ENCODE measurements at regions not wholly inside any gene's neighbourhood (a gene's known extent, or its start where the extent isn't known, plus 50 kb on each side); places are given as distances from the start of the nearest gene placed in this dataset.

DNA sequence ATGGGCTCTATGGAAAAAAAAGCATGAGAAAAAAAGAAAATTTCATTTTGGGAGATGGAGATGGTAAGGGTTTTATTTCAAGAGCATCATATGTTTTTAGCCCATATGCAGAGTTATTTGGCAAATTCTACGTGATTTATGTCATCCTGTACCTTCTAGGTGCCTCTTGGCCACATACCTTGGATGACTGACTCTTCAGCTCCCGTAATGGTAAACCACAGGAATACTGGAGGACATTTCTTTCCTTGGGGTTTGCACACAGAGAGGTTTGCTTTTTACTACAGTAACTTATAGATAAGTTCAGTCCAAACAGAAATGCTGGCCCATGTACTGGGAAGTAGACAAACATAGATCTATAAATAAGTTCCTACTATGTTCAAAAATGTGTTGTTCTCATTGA, 132.2 kb downstream of the SH3BGRL2 start:
- FAIRE-seq: no peak
- no peaks in the 10 kb centered on the region for H3K9me3 ChIP-seq (replicated peaks; ENCODE audit: control insufficient read depth, insufficient read depth, low read length)
- dilution Hi-C loops (cut with MboI; ENCODE audit: extremely low pct_ligation_motif_present, low sequenced_read_pairs): no loop called here
- DNase-seq (ENCODE audit: low read depth, low spot score): no peak
- BruUV-seq (replicated peaks): no TSS peak
- no peak overlapping the region for H2AFZ ChIP-seq (ENCODE audit: low read depth, low read length)
- TF ChIP-seq, protein P1, sequence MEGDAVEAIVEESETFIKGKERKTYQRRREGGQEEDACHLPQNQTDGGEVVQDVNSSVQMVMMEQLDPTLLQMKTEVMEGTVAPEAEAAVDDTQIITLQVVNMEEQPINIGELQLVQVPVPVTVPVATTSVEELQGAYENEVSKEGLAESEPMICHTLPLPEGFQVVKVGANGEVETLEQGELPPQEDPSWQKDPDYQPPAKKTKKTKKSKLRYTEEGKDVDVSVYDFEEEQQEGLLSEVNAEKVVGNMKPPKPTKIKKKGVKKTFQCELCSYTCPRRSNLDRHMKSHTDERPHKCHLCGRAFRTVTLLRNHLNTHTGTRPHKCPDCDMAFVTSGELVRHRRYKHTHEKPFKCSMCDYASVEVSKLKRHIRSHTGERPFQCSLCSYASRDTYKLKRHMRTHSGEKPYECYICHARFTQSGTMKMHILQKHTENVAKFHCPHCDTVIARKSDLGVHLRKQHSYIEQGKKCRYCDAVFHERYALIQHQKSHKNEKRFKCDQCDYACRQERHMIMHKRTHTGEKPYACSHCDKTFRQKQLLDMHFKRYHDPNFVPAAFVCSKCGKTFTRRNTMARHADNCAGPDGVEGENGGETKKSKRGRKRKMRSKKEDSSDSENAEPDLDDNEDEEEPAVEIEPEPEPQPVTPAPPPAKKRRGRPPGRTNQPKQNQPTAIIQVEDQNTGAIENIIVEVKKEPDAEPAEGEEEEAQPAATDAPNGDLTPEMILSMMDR (IDR thresholded peaks at IDR 0.05; ENCODE audit: extremely low read depth in 1 of 2, insufficient read depth in 1 of 2, low read depth in 1 of 2, low read length in 2 of 2): no peak
- no peak for TF ChIP-seq EZH2 (IDR thresholded peaks at IDR 0.05; ENCODE audit: borderline replicate concordance, low read depth, low read length, severe bottlenecking)
- no peak for TF ChIP-seq MYC (IDR thresholded peaks at IDR 0.05; ENCODE audit: low read depth, low read length)
- no peak for TF ChIP-seq FOS (IDR thresholded peaks at IDR 0.05; ENCODE audit: borderline replicate concordance, insufficient read depth, low read length)
- no peak for TF ChIP-seq GATA2 (IDR thresholded peaks at IDR 0.05; ENCODE audit: insufficient read depth, insufficient read length, low read depth, low read length)
- no peaks in the 10 kb centered on the region for H3K36me3 ChIP-seq (ENCODE audit: control insufficient read depth in 2 of 2, extremely low read depth in 1 of 2, insufficient read depth in 2 of 2, low read length in 2 of 2)
- no peak overlapping the region for H3K27ac ChIP-seq (ENCODE audit: insufficient read depth, low read depth, low read length)
- no peak overlapping the region for H3K4me2 ChIP-seq (ENCODE audit: insufficient read depth, low read length)
- no peak overlapping the region for H3K9ac ChIP-seq (replicated peaks; ENCODE audit: extremely low read depth, insufficient read depth, low read length)
- POLR2A ChIA-PET: no interaction called here
- H3K79me2 ChIP-seq (ENCODE audit: control insufficient read depth, insufficient read depth, low read length): no peaks in the 10 kb centered on the region
- H3K27me3 ChIP-seq (ENCODE audit: control insufficient read depth in 2 of 2, insufficient read depth in 2 of 2, low read length in 2 of 2): no peaks in the 10 kb centered on the region
- H4K20me1 ChIP-seq (replicated peaks; ENCODE audit: control insufficient read depth, extremely low read depth, insufficient read depth, low read length): no peaks in the 10 kb centered on the region
- peaks cover 1% of the 10 kb centered on the region for H3K4me1 ChIP-seq (ENCODE audit: control insufficient read depth, extremely low read depth, insufficient read depth, low read length)
- CTCF ChIA-PET: interaction anchor here (1.0 to 2.5 kb wide), 11 partner anchors 10 to 192 kb away, joined by 3 to 12 read pairs (median 7); no protein-coding TSS in a partner anchor
- H3K4me3 ChIP-seq (replicated peaks in 1 of 3; ENCODE audit: insufficient read depth in 1 of 3, low read depth in 1 of 3, low read length in 3 of 3): no peak overlapping the region
- H3K9me1 ChIP-seq (replicated peaks; ENCODE audit: control insufficient read depth, extremely low read depth, insufficient read depth, low read length): no peaks in the 10 kb centered on the region
- intact Hi-C loops (cut with micrococcal nuclease): no loop called here

DNA sequence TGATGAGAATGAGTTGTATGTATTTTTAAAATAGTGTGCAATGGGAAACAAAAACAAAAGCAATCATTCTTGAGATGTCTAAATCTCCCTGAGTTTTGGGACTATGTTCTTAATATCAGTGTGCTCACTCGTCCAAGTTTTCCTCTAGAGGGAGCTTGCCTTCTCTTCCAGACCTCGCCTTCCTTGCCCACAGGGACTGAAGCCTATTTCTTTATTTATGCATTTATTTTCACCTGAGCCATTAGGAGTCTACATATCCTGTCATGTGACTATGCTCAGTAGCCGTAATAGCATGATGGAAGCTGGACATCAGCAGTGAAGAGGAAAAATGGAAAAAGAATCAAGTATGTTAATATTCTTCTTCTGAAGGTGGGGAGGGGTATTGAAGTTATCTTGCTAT, 131.2 kb downstream of the SH3BGRL2 start:
- DNase-seq (ENCODE audit: low read depth, low spot score) (peak; percentile 11), FAIRE-seq (no peak)
- intact Hi-C loops (cut with micrococcal nuclease): no loop called here
- POLR2A ChIA-PET: no interaction called here
- no peaks in the 10 kb centered on the region for H4K20me1 ChIP-seq (replicated peaks; ENCODE audit: control insufficient read depth, extremely low read depth, insufficient read depth, low read length)
- no TSS peak for BruUV-seq (replicated peaks)
- peaks cover 4% of the 10 kb centered on the region for H3K4me1 ChIP-seq (ENCODE audit: control insufficient read depth, extremely low read depth, insufficient read depth, low read length)
- H3K36me3 ChIP-seq (ENCODE audit: control insufficient read depth in 2 of 2, extremely low read depth in 1 of 2, insufficient read depth in 2 of 2, low read length in 2 of 2): no peaks in the 10 kb centered on the region
- no peak overlapping the region for H2AFZ ChIP-seq (ENCODE audit: low read depth, low read length)
- H3K79me2 ChIP-seq (ENCODE audit: control insufficient read depth, insufficient read depth, low read length): no peaks in the 10 kb centered on the region
- H3K9me3 ChIP-seq (replicated peaks; ENCODE audit: control insufficient read depth, insufficient read depth, low read length): no peaks in the 10 kb centered on the region
- TF ChIP-seq JUN (IDR thresholded peaks at IDR 0.05; ENCODE audit: borderline replicate concordance, insufficient read depth, insufficient read length, low read depth) (no peak), POLR2AphosphoS5 (IDR thresholded peaks at IDR 0.05; ENCODE audit: insufficient read depth, low read depth, low read length) (no peak), MYC (IDR thresholded peaks at IDR 0.05; ENCODE audit: low read depth, low read length) (no peak), POLR2A (IDR thresholded peaks at IDR 0.05; ENCODE audit: low read depth, low read length) (no peak), GATA2 (IDR thresholded peaks at IDR 0.05; ENCODE audit: insufficient read depth, insufficient read length, low read depth, low read length) (no peak)
- TF ChIP-seq, protein P1 (IDR thresholded peaks at IDR 0.05; ENCODE audit: extremely low read depth in 1 of 2, insufficient read depth in 1 of 2, low read depth in 1 of 2, low read length in 2 of 2): peak; percentile 14 to 36
- TF ChIP-seq, protein P2, sequence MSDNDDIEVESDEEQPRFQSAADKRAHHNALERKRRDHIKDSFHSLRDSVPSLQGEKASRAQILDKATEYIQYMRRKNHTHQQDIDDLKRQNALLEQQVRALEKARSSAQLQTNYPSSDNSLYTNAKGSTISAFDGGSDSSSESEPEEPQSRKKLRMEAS (IDR thresholded peaks at IDR 0.05; ENCODE audit: insufficient read depth, insufficient read length): no peak
- no peak overlapping the region for H3K9ac ChIP-seq (replicated peaks; ENCODE audit: extremely low read depth, insufficient read depth, low read length)
- no peaks in the 10 kb centered on the region for H3K27me3 ChIP-seq (ENCODE audit: control insufficient read depth in 2 of 2, insufficient read depth in 2 of 2, low read length in 2 of 2)
- no peak overlapping the region for H3K4me2 ChIP-seq (ENCODE audit: insufficient read depth, low read length)
- H3K9me1 ChIP-seq (replicated peaks; ENCODE audit: control insufficient read depth, extremely low read depth, insufficient read depth, low read length): no peaks in the 10 kb centered on the region
- dilution Hi-C loops (cut with MboI; ENCODE audit: extremely low pct_ligation_motif_present, low sequenced_read_pairs): no loop called here
- CTCF ChIA-PET: interaction anchor here (0.6 to 2.5 kb wide), 16 partner anchors 9 to 191 kb away, joined by 3 to 12 read pairs (median 4); no protein-coding TSS in a partner anchor
- no peak overlapping the region for H3K4me3 ChIP-seq (replicated peaks in 1 of 3; ENCODE audit: insufficient read depth in 1 of 3, low read depth in 1 of 3, low read length in 3 of 3)
- H3K27ac ChIP-seq (ENCODE audit: insufficient read depth, low read depth, low read length): no peak overlapping the region

Data from endothelial cell of umbilical vein (primary cell).